HL-60 (cell line): ENCODE measurements at regions not wholly inside any gene's neighbourhood (a gene's known extent, or its start where the extent isn't known, plus 50 kb on each side); places are given as distances from the start of the nearest gene placed in this dataset.
A peak's percentile ranks its signal among the peaks of the same experiment; 100 is the strongest.

ENCODE experiments used
- DNase-seq, 2 experiments: peaks; one replicate each; pipeline ENCODE4 v3.0.0-alpha.2; 2010 to 2020; ENCODE audit warnings: low read depth in 1 of 2, low spot score in 1 of 2
- H3K27ac ChIP-seq: fragments of 250-450 bp; sonication (Bioruptor Pico); replicated peaks from 2 replicates; pipeline ENCODE4 v1.5.1; 2020; ENCODE audit warnings: mild to moderate bottlenecking, moderate library complexity
- H3K27me3 ChIP-seq: fragments of 250-450 bp; sonication (Bioruptor Pico); 2 replicates; pipeline ENCODE4 v1.5.1; 2021; ENCODE audit warnings: mild to moderate bottlenecking, moderate library complexity; ENCODE audit not compliant: insufficient read depth, poor library complexity, severe bottlenecking
- H3K4me3 ChIP-seq: replicated peaks from 2 replicates; pipeline ENCODE4 v1.5.1; 2011; ENCODE audit warnings: mild to moderate bottlenecking, control low read depth, low read length; ENCODE audit not compliant: insufficient read depth
- CTCF ChIP-seq: IDR thresholded peaks from one replicate; pipeline ENCODE4 v1.5.1; 2011; ENCODE audit warnings: low read length, control low read depth, inconsistent platforms; ENCODE audit not compliant: insufficient read depth
- GABPA ChIP-seq: IDR thresholded peaks from 2 replicates; pipeline ENCODE4 v1.6.1; 2012; ENCODE audit warnings: low read depth
- POLR2AphosphoS5 ChIP-seq: IDR thresholded peaks from 2 replicates; pipeline ENCODE4 v1.6.1; 2012; ENCODE audit warnings: low read depth
- REST ChIP-seq: IDR thresholded peaks from 2 replicates; pipeline ENCODE4 v1.6.1; 2012; ENCODE audit warnings: low read depth; ENCODE audit not compliant: insufficient replicate concordance
- SPI1 ChIP-seq: IDR thresholded peaks from 2 replicates; pipeline ENCODE4 v1.6.1; 2012; ENCODE audit warnings: low read depth, mild to moderate bottlenecking, borderline replicate concordance

GRCh38 chr2:76599732-76600368 lies 889.1 kb upstream of the GCFC2 start:
- TF ChIP-seq POLR2AphosphoS5 (no peak), CTCF (peak; percentile 82), SPI1 (no peak), REST (no peak)
- Histone ChIP-seq H3K4me3 (no peak overlapping the region), H3K27ac (no peak overlapping the region), H3K27me3 (no peaks in the 10 kb centered on the region)
- DNase-seq: peak; percentile 41 to 77

- H3K27ac ChIP-seq: no peak overlapping the region
- no peak for TF ChIP-seq CTCF
- no peak for TF ChIP-seq POLR2AphosphoS5
- no peak for TF ChIP-seq SPI1
- TF ChIP-seq REST: no peak
- no peak for TF ChIP-seq GABPA
- no peak for DNase-seq
- H3K27me3 ChIP-seq: no peaks in the 10 kb centered on the region
- H3K4me3 ChIP-seq: no peak overlapping the region
These were observed 873.8 kb upstream of the GCFC2 start for GRCh38 chr2:76584474-76584873.

GRCh38 chr2:76579911-76580310 lies 869.2 kb upstream of the GCFC2 start:
- no peak overlapping the region for H3K27ac ChIP-seq
- H3K4me3 ChIP-seq: no peak overlapping the region
- H3K27me3 ChIP-seq: no peaks in the 10 kb centered on the region
- TF ChIP-seq REST: no peak
- TF ChIP-seq SPI1: no peak
- no peak for TF ChIP-seq CTCF
- no peak for TF ChIP-seq GABPA
- no peak for TF ChIP-seq POLR2AphosphoS5
- DNase-seq: no peak
